Lower leg skin (tissue), 3 donors: ENCODE measurements at regions not wholly inside any gene's neighbourhood (a gene's known extent, or its start where the extent isn't known, plus 50 kb on each side); places are given as distances from the start of the nearest gene placed in this dataset.

Experiments used
- CTCF ChIP-seq, 3 donors: fragments of 450-650 bp; IDR thresholded peaks; one replicate each; pipeline ENCODE4 v1.5.1; 2016; ENCODE audit warnings: antibody characterized with exemption in 3 of 3, mild to moderate bottlenecking in 3 of 3, moderate library complexity in 2 of 3
- POLR2A ChIP-seq, 2 donors: fragments of 450-650 bp; IDR thresholded peaks; one replicate each; pipeline ENCODE4 v1.6.1; 2016 to 2017; ENCODE audit warnings: antibody characterized with exemption in 2 of 2, mild to moderate bottlenecking in 1 of 2, moderate library complexity in 1 of 2

GRCh38 chr5:167564275-167564674 is 727.2 kb upstream of the WWC1 start:
- TF ChIP-seq POLR2A (IDR thresholded peaks at IDR 0.05) (no peak), CTCF (IDR thresholded peaks at IDR 0.05) (no peak)
